RWPE1 (cell line): ENCODE measurements at regions not wholly inside any gene's neighbourhood (a gene's known extent, or its start where the extent isn't known, plus 50 kb on each side); places are given as distances from the start of the nearest gene placed in this dataset.

Experiments used
- CTCF ChIA-PET: fragments of 350-600 bp; sonication (Branson Sonifier 250); formaldehyde crosslinking; extraction: SDS; loops from one replicate; lab custom pipeline; 2021; lab: Yijun Ruan, JAX
- POLR2A ChIA-PET: fragments of 400-600 bp; formaldehyde crosslinking; extraction: SDS; loops from one replicate; lab custom pipeline; 2020; ENCODE audit warnings: antibody characterized with exemption; ENCODE audit not compliant: low non-redundant PET; lab: Yijun Ruan, JAX
- DNase-seq: peaks from one replicate; pipeline ENCODE4 v3.0.0; 2012; ENCODE audit warnings: low spot score
- H3K27ac ChIP-seq: fragments of 450-650 bp; 2 replicates; pipeline ENCODE4 v1.5.1; 2017
- CTCF ChIP-seq: fragments of 450-650 bp; conservative IDR thresholded peaks from 2 replicates; pipeline ENCODE4 v1.5.1; 2017; ENCODE audit warnings: low read depth, mild to moderate bottlenecking

GRCh38 chr15:95563634-95564033 lies 766.9 kb upstream of the NR2F2 start:
- POLR2A ChIA-PET: no interaction called here
- DNase-seq: no peak
- no peak for TF ChIP-seq CTCF
- CTCF ChIA-PET: interaction anchor here (0.6 kb wide), 1 partner anchor 623 kb away, joined by 7 read pairs; no protein-coding TSS in a partner anchor
- no peak overlapping the region for H3K27ac ChIP-seq

DNA sequence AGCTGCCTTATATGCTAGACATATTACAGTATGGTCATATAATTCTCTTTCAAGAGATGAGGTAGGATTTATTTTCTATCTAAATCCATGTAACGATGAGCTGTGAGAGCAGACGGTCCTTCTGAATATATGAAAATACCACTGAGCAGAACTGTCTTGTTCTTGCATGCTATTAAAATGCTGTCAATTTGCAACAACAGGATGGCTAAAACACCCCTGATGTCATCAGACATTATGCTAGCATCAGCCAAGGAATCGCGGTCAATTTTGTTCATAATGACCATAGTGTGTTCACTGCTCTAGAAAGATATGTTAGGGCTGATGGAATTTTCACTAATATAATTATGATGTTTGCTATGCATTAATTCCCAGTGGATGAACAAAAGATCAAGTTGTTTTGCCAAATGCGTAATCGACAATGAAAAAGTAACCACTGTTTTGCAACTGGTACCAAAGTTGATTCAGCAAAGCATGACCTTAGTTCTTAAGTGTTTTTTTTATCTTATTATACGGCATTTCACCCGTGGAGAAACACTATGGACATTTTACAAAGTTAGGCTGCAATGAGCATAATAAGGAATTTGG lies 765.4 kb upstream of the NR2F2 start:
- TF ChIP-seq CTCF: no peak
- H3K27ac ChIP-seq: no peak overlapping the region
- DNase-seq: no peak
- ChIA-PET POLR2A (no interaction called here), CTCF (no interaction called here)

- ChIA-PET CTCF (no interaction called here), POLR2A (no interaction called here)
- no peak for TF ChIP-seq CTCF
- no peak overlapping the region for H3K27ac ChIP-seq
- no peak for DNase-seq
These were observed 764.8 kb upstream of the NR2F2 start for GRCh38 chr15:95565690-95566089.

GRCh38 chr15:95567686-95568085 lies 762.8 kb upstream of the NR2F2 start:
- no peak for DNase-seq
- no peak overlapping the region for H3K27ac ChIP-seq
- POLR2A ChIA-PET: no interaction called here
- CTCF ChIA-PET: no interaction called here
- TF ChIP-seq CTCF: no peak

- ChIA-PET POLR2A (no interaction called here), CTCF (interaction anchor here (0.6 kb wide), 1 partner anchor 363 kb away, joined by 4 read pairs; no protein-coding TSS in a partner anchor)
- DNase-seq: no peak
- H3K27ac ChIP-seq: no peak overlapping the region
- no peak for TF ChIP-seq CTCF
These were observed 756.4 kb upstream of the NR2F2 start for GRCh38 chr15:95574053-95574452.

- ChIA-PET CTCF (no interaction called here), POLR2A (no interaction called here)
- no peak for DNase-seq
- TF ChIP-seq CTCF: no peak
- H3K27ac ChIP-seq: no peak overlapping the region
These were observed 752.6 kb upstream of the NR2F2 start for GRCh38 chr15:95577927-95578326.
